SK-N-SH treated with all-trans-retinoic acid at 6 μM for 48 hours (cell line): ENCODE measurements at regions not wholly inside any gene's neighbourhood (a gene's known extent, or its start where the extent isn't known, plus 50 kb on each side); places are given as distances from the start of the nearest gene placed in this dataset.

Experiments
- ATAC-seq: fragments of 200-7000 bp; cut with Tn5 transposase; 3 replicates; pipeline ENCODE4 v1.9.1; 2020; ENCODE audit warnings: mild to moderate bottlenecking, moderate library complexity
- ARNTL ChIP-seq: fragments of 450-650 bp; formaldehyde crosslinking; IDR thresholded peaks from 2 replicates; pipeline ENCODE4 v1.5.0; 2020; ENCODE audit warnings: low read depth, mild to moderate bottlenecking, moderate library complexity, borderline replicate concordance
- BACH2 ChIP-seq: fragments of 250-450 bp; sonication (Bioruptor Pico); IDR thresholded peaks from 2 replicates; pipeline ENCODE4 v1.9.0; 2021; ENCODE audit warnings: mild to moderate bottlenecking, borderline replicate concordance
- CREB5 ChIP-seq: fragments of 250-450 bp; sonication (Bioruptor Pico); IDR thresholded peaks from 2 replicates; pipeline ENCODE4 v1.5.1; 2020; ENCODE audit warnings: low read depth, mild to moderate bottlenecking, moderate library complexity
- CSDC2 ChIP-seq: fragments of 250-450 bp; sonication (Bioruptor Pico); IDR thresholded peaks from 2 replicates; pipeline ENCODE4 v1.5.0; 2020; ENCODE audit warnings: mild to moderate bottlenecking, moderate library complexity
- CSRNP3 ChIP-seq: fragments of 250-450 bp; sonication (Bioruptor Pico); IDR thresholded peaks from 2 replicates; pipeline ENCODE4 v1.5.1; 2021; ENCODE audit warnings: mild to moderate bottlenecking, moderate library complexity
- ISL1 ChIP-seq: fragments of 250-450 bp; sonication (Bioruptor Pico); IDR thresholded peaks from 2 replicates; pipeline ENCODE4 v2.1.2; 2022; ENCODE audit warnings: mild to moderate bottlenecking, moderate library complexity
- OSR1 ChIP-seq: fragments of 250-450 bp; sonication (Bioruptor Pico); IDR thresholded peaks from 2 replicates; pipeline ENCODE4 v1.8.0; 2022; ENCODE audit warnings: moderate library complexity, mild to moderate bottlenecking, inconsistent platforms
- PATZ1 ChIP-seq: fragments of 250-450 bp; sonication (Bioruptor Pico); IDR thresholded peaks from 2 replicates; pipeline ENCODE4 v1.8.0; 2020; ENCODE audit warnings: mild to moderate bottlenecking, moderate library complexity, borderline replicate concordance
- POU6F1 ChIP-seq: fragments of 250-450 bp; sonication (Bioruptor Pico); IDR thresholded peaks from 2 replicates; pipeline ENCODE4 v1.8.0; 2021; ENCODE audit warnings: low read depth, mild to moderate bottlenecking, moderate library complexity, borderline replicate concordance
- PPARA ChIP-seq: fragments of 250-450 bp; sonication (Bioruptor Pico); IDR thresholded peaks from 2 replicates; pipeline ENCODE4 v1.5.0; 2020; ENCODE audit warnings: mild to moderate bottlenecking, borderline replicate concordance
- RARB ChIP-seq: fragments of 250-450 bp; sonication (Bioruptor Pico); IDR thresholded peaks from 2 replicates; pipeline ENCODE4 v1.8.0; 2021; ENCODE audit warnings: mild to moderate bottlenecking, moderate library complexity
- SNAI2 ChIP-seq: fragments of 250-450 bp; sonication (Bioruptor Pico); IDR thresholded peaks from 2 replicates; pipeline ENCODE4 v1.5.0; 2020; ENCODE audit warnings: mild to moderate bottlenecking, moderate library complexity
- TCF4 ChIP-seq: fragments of 250-450 bp; sonication (Bioruptor Pico); IDR thresholded peaks from 2 replicates; pipeline ENCODE4 v1.8.0; 2021; ENCODE audit warnings: mild to moderate bottlenecking, moderate library complexity, borderline replicate concordance
- TOX ChIP-seq: fragments of 250-450 bp; sonication (Bioruptor Pico); IDR thresholded peaks from 2 replicates; pipeline ENCODE4 v1.8.0; 2021; ENCODE audit warnings: mild to moderate bottlenecking, moderate library complexity, borderline replicate concordance
- TSHZ2 ChIP-seq: fragments of 250-450 bp; sonication (Bioruptor Pico); IDR thresholded peaks from 2 replicates; pipeline ENCODE4 v1.5.0; 2020; ENCODE audit warnings: mild to moderate bottlenecking, moderate library complexity
- ZC3H10 ChIP-seq: fragments of 250-450 bp; sonication (Bioruptor Pico); IDR thresholded peaks from 2 replicates; pipeline ENCODE4 v1.5.1; 2021; ENCODE audit warnings: mild to moderate bottlenecking, moderate library complexity
- ZFP3 ChIP-seq: fragments of 250-450 bp; sonication (Bioruptor Pico); IDR thresholded peaks from 2 replicates; pipeline ENCODE4 v1.5.0; 2020; ENCODE audit warnings: mild to moderate bottlenecking, moderate library complexity
- ZNF565 ChIP-seq: fragments of 450-650 bp; formaldehyde crosslinking; conservative IDR thresholded peaks from 2 replicates; pipeline ENCODE4 v1.5.0; 2020; ENCODE audit warnings: low read depth, mild to moderate bottlenecking, moderate library complexity
- ZNF70 ChIP-seq: fragments of 450-650 bp; formaldehyde crosslinking; IDR thresholded peaks from 2 replicates; pipeline ENCODE4 v1.5.0; 2020; ENCODE audit warnings: mild to moderate bottlenecking, moderate library complexity
- ZNF8 ChIP-seq: fragments of 450-650 bp; formaldehyde crosslinking; IDR thresholded peaks from 2 replicates; pipeline ENCODE4 v1.5.0; 2020; ENCODE audit warnings: mild to moderate bottlenecking, moderate library complexity

- ATAC-seq: no peak
- no peak for TF ChIP-seq PATZ1
- no peak for TF ChIP-seq TSHZ2 (CRISPR knock-in tag)
- no peak for TF ChIP-seq ZNF565 (CRISPR knock-in tag)
- no peak for TF ChIP-seq CREB5 (CRISPR knock-in tag)
- TF ChIP-seq TCF4 (CRISPR knock-in tag): no peak
- no peak for TF ChIP-seq ZC3H10 (CRISPR knock-in tag)
- TF ChIP-seq BACH2 (CRISPR knock-in tag): no peak
- TF ChIP-seq SNAI2 (CRISPR knock-in tag): no peak
- TF ChIP-seq POU6F1 (CRISPR knock-in tag): no peak
- no peak for TF ChIP-seq ISL1 (CRISPR knock-in tag)
- TF ChIP-seq ZNF70 (CRISPR knock-in tag): no peak
- no peak for TF ChIP-seq RARB (CRISPR knock-in tag)
- TF ChIP-seq TOX: no peak
- no peak for TF ChIP-seq ZFP3 (CRISPR knock-in tag)
- TF ChIP-seq CSRNP3 (CRISPR knock-in tag): no peak
- no peak for TF ChIP-seq OSR1 (CRISPR knock-in tag)
These were observed 196.6 kb upstream of the BCL6 start for GRCh38 chr3:187941848-187942194.

GRCh38 chr3:187942658-187943241 lies 197.5 kb upstream of the BCL6 start:
- no peak for ATAC-seq
- TF ChIP-seq ZNF70 (CRISPR knock-in tag): no peak
- TF ChIP-seq CREB5 (CRISPR knock-in tag): no peak
- no peak for TF ChIP-seq ZNF8 (CRISPR knock-in tag)
- no peak for TF ChIP-seq CSDC2 (CRISPR knock-in tag)
- TF ChIP-seq ISL1 (CRISPR knock-in tag): no peak

GRCh38 chr3:187943677-187944389 lies 198.6 kb upstream of the BCL6 start:
- ATAC-seq: peak; percentile 33; the same call in 2 of the 3 replicates
- TF ChIP-seq PPARA: no peak
- TF ChIP-seq ZNF70 (CRISPR knock-in tag): no peak
- TF ChIP-seq ARNTL (CRISPR knock-in tag): no peak
- no peak for TF ChIP-seq ZNF8 (CRISPR knock-in tag)
